ENCODE measurements at regions not wholly inside any gene's neighbourhood (a gene's known extent, or its start where the extent isn't known, plus 50 kb on each side); places are given as distances from the start of the nearest gene placed in this dataset.

- H3K4me1 Mint-ChIP-seq (ENCODE audit: low read depth) = no peaks in the 10 kb centered on the region
- H3K27me3 Mint-ChIP-seq (ENCODE audit: low read depth) = peaks cover 12% of the 10 kb centered on the region
These were observed 382.5 kb downstream of the MATN1 start for GRCh38 chr1:30340934-30341333.

GRCh38 chr1:30339866-30340265 is 383.5 kb downstream of the MATN1 start:
- no peak for ATAC-seq
- DNase-seq = no peak
- H3K4me1 Mint-ChIP-seq (ENCODE audit: low read depth) = no peaks in the 10 kb centered on the region
- peaks cover 11% of the 10 kb centered on the region for H3K27me3 Mint-ChIP-seq (ENCODE audit: low read depth)
- H3K9me3 Mint-ChIP-seq = no peaks in the 10 kb centered on the region
- no peaks in the 10 kb centered on the region for H3K36me3 Mint-ChIP-seq (ENCODE audit: insufficient read depth)
- H3K4me3 Mint-ChIP-seq = no peak overlapping the region

More at GRCh38 chr1:30340934-30341333, 382.5 kb downstream of the MATN1 start:
- DNase-seq (no peak), ATAC-seq (no peak)
- Mint-ChIP-seq H3K9me3 (no peaks in the 10 kb centered on the region), H3K36me3 (ENCODE audit: insufficient read depth) (no peaks in the 10 kb centered on the region), H3K4me3 (no peak overlapping the region)

GRCh38 chr1:30338765-30339164 is 384.6 kb downstream of the MATN1 start:
- H3K9me3 Mint-ChIP-seq = no peaks in the 10 kb centered on the region
- no peak for ATAC-seq
- H3K27me3 Mint-ChIP-seq (ENCODE audit: low read depth) = peaks cover 11% of the 10 kb centered on the region
- no peak overlapping the region for H3K4me3 Mint-ChIP-seq
- no peaks in the 10 kb centered on the region for H3K36me3 Mint-ChIP-seq (ENCODE audit: insufficient read depth)
- no peaks in the 10 kb centered on the region for H3K4me1 Mint-ChIP-seq (ENCODE audit: low read depth)
- DNase-seq = no peak

GRCh38 chr1:30337324-30337620 is 386.1 kb downstream of the MATN1 start:
- no peaks in the 10 kb centered on the region for H3K36me3 Mint-ChIP-seq (ENCODE audit: insufficient read depth)
- peaks cover 4% of the 10 kb centered on the region for H3K27me3 Mint-ChIP-seq (ENCODE audit: low read depth)
- H3K4me1 Mint-ChIP-seq (ENCODE audit: low read depth) = no peaks in the 10 kb centered on the region

GRCh38 chr1:30336550-30337323 is 386.6 kb downstream of the MATN1 start:
- ATAC-seq = no peak
- no peaks in the 10 kb centered on the region for H3K36me3 Mint-ChIP-seq (ENCODE audit: insufficient read depth)
- no peak overlapping the region for H3K4me3 Mint-ChIP-seq
- peaks cover 2% of the 10 kb centered on the region for H3K27me3 Mint-ChIP-seq (ENCODE audit: low read depth)
- H3K9me3 Mint-ChIP-seq = no peaks in the 10 kb centered on the region
- H3K4me1 Mint-ChIP-seq (ENCODE audit: low read depth) = no peaks in the 10 kb centered on the region
- no peak for DNase-seq

More at GRCh38 chr1:30337324-30337620, 386.1 kb downstream of the MATN1 start:
- ATAC-seq (no peak), DNase-seq (no peak)
- no peak overlapping the region for H3K4me3 Mint-ChIP-seq
- no peaks in the 10 kb centered on the region for H3K9me3 Mint-ChIP-seq

GRCh38 chr1:30335997-30336390 is 387.4 kb downstream of the MATN1 start:
- H3K36me3 Mint-ChIP-seq (ENCODE audit: insufficient read depth) = no peaks in the 10 kb centered on the region
- ATAC-seq = no peak
- H3K4me3 Mint-ChIP-seq = no peak overlapping the region
- no peaks in the 10 kb centered on the region for H3K9me3 Mint-ChIP-seq
- no peak for DNase-seq
- H3K4me1 Mint-ChIP-seq (ENCODE audit: low read depth) = no peaks in the 10 kb centered on the region
- H3K27me3 Mint-ChIP-seq (ENCODE audit: low read depth) = peaks cover 2% of the 10 kb centered on the region

- H3K27me3 Mint-ChIP-seq (ENCODE audit: low read depth) = peaks cover 2% of the 10 kb centered on the region
- H3K36me3 Mint-ChIP-seq (ENCODE audit: insufficient read depth) = no peaks in the 10 kb centered on the region
- H3K4me3 Mint-ChIP-seq = no peak overlapping the region
- no peaks in the 10 kb centered on the region for H3K4me1 Mint-ChIP-seq (ENCODE audit: low read depth)
- no peak for DNase-seq
- H3K9me3 Mint-ChIP-seq = no peaks in the 10 kb centered on the region
- ATAC-seq = no peak
These were observed 387.9 kb downstream of the MATN1 start for GRCh38 chr1:30335389-30335996.

GRCh38 chr1:30334767-30335166 is 388.6 kb downstream of the MATN1 start:
- Mint-ChIP-seq H3K4me3 (no peak overlapping the region), H3K27me3 (ENCODE audit: low read depth) (peaks cover 2% of the 10 kb centered on the region), H3K36me3 (ENCODE audit: insufficient read depth) (no peaks in the 10 kb centered on the region), H3K4me1 (ENCODE audit: low read depth) (no peaks in the 10 kb centered on the region), H3K9me3 (no peaks in the 10 kb centered on the region)
- no peak for ATAC-seq
- no peak for DNase-seq

- Mint-ChIP-seq H3K4me3 (no peak overlapping the region), H3K9me3 (no peaks in the 10 kb centered on the region), H3K4me1 (ENCODE audit: low read depth) (no peaks in the 10 kb centered on the region), H3K36me3 (ENCODE audit: insufficient read depth) (no peaks in the 10 kb centered on the region), H3K27me3 (ENCODE audit: low read depth) (peaks cover 2% of the 10 kb centered on the region)
- no peak for DNase-seq
- no peak for ATAC-seq
These were observed 391.0 kb downstream of the MATN1 start for GRCh38 chr1:30332116-30333094.

GRCh38 chr1:30331415-30332065 is 391.8 kb downstream of the MATN1 start:
- ATAC-seq (no peak), DNase-seq (no peak)
- no peaks in the 10 kb centered on the region for H3K36me3 Mint-ChIP-seq (ENCODE audit: insufficient read depth)
- H3K9me3 Mint-ChIP-seq = no peaks in the 10 kb centered on the region
- no peak overlapping the region for H3K4me3 Mint-ChIP-seq
- H3K27me3 Mint-ChIP-seq (ENCODE audit: low read depth) = peaks cover 2% of the 10 kb centered on the region
- no peaks in the 10 kb centered on the region for H3K4me1 Mint-ChIP-seq (ENCODE audit: low read depth)

- ATAC-seq (no peak), DNase-seq (no peak)
- peaks cover 2% of the 10 kb centered on the region for H3K27me3 Mint-ChIP-seq (ENCODE audit: low read depth)
These were observed 392.7 kb downstream of the MATN1 start for GRCh38 chr1:30330644-30331043.

GRCh38 chr1:30329802-30330557 is 393.4 kb downstream of the MATN1 start:
- DNase-seq (no peak), ATAC-seq (no peak)
- no peak overlapping the region for H3K4me3 Mint-ChIP-seq
- peaks cover 2% of the 10 kb centered on the region for H3K27me3 Mint-ChIP-seq (ENCODE audit: low read depth)
- no peaks in the 10 kb centered on the region for H3K9me3 Mint-ChIP-seq
- no peaks in the 10 kb centered on the region for H3K4me1 Mint-ChIP-seq (ENCODE audit: low read depth)
- H3K36me3 Mint-ChIP-seq (ENCODE audit: insufficient read depth) = no peaks in the 10 kb centered on the region

More at GRCh38 chr1:30330644-30331043, 392.7 kb downstream of the MATN1 start:
- Mint-ChIP-seq H3K4me3 (no peak overlapping the region), H3K36me3 (ENCODE audit: insufficient read depth) (no peaks in the 10 kb centered on the region), H3K9me3 (no peaks in the 10 kb centered on the region), H3K4me1 (ENCODE audit: low read depth) (no peaks in the 10 kb centered on the region)

- peaks cover 5% of the 10 kb centered on the region for H3K27me3 Mint-ChIP-seq (ENCODE audit: low read depth)
- H3K4me1 Mint-ChIP-seq (ENCODE audit: low read depth) = no peaks in the 10 kb centered on the region
- ATAC-seq (no peak), DNase-seq (no peak)
- no peaks in the 10 kb centered on the region for H3K9me3 Mint-ChIP-seq
- H3K36me3 Mint-ChIP-seq (ENCODE audit: insufficient read depth) = no peaks in the 10 kb centered on the region
- no peak overlapping the region for H3K4me3 Mint-ChIP-seq
These were observed 394.1 kb downstream of the MATN1 start for GRCh38 chr1:30329263-30329753.

Data from activated T-cell treated with anti-CD3 and anti-CD28 coated beads, Interleukin-2, amount 50 U/mL, for 4 hours (primary cell).